Liver (tissue), 3 donors: ENCODE measurements at regions not wholly inside any gene's neighbourhood (a gene's known extent, or its start where the extent isn't known, plus 50 kb on each side); places are given as distances from the start of the nearest gene placed in this dataset.

Experiments used
- CTCF ChIP-seq: fragments of 150-350 bp; IDR thresholded peaks from 2 replicates; pipeline ENCODE4 v1.5.1; 2017; ENCODE audit warnings: improper control_type of control experiment, low read depth, low read length; ENCODE audit not compliant: missing input control
- EGR1 ChIP-seq, 2 donors: IDR thresholded peaks; 2 replicates each; pipeline ENCODE4 v1.6.1; 2016 to 2018; ENCODE audit warnings: antibody characterized with exemption in 2 of 2, low read depth in 2 of 2
- FOXA1 ChIP-seq: IDR thresholded peaks from 2 replicates; pipeline ENCODE4 v1.6.1; 2016; ENCODE audit warnings: antibody characterized with exemption
- GABPA ChIP-seq, 2 donors: IDR thresholded peaks in 1 of 2; conservative IDR thresholded peaks in 1 of 2; 2 replicates each; pipeline ENCODE4 v1.6.1; 2016; ENCODE audit warnings: antibody characterized with exemption in 2 of 2, mild to moderate bottlenecking in 1 of 2, moderate library complexity in 1 of 2
- RAD21 ChIP-seq, 2 donors: IDR thresholded peaks; 2 replicates each; pipeline ENCODE4 v1.6.1; 2016; ENCODE audit warnings: antibody characterized with exemption in 2 of 2, mild to moderate bottlenecking in 2 of 2
- SP1 ChIP-seq: IDR thresholded peaks from 2 replicates; pipeline ENCODE4 v1.6.1; 2018; ENCODE audit warnings: antibody characterized with exemption, mild to moderate bottlenecking
- TAF1 ChIP-seq: conservative IDR thresholded peaks from 2 replicates; pipeline ENCODE4 v1.6.1; 2016; ENCODE audit warnings: antibody characterized with exemption, mild to moderate bottlenecking
- TF ChIP-seq, protein P1 (sequence below): IDR thresholded peaks from 2 replicates; pipeline ENCODE4 v1.6.1; 2016; ENCODE audit warnings: antibody characterized with exemption, mild to moderate bottlenecking
- TF ChIP-seq, protein P2 (sequence below): IDR thresholded peaks from 2 replicates; pipeline ENCODE4 v1.6.1; 2016; ENCODE audit warnings: antibody characterized with exemption
- donor health status: healthy.
- donor health status: healthy.

DNA sequence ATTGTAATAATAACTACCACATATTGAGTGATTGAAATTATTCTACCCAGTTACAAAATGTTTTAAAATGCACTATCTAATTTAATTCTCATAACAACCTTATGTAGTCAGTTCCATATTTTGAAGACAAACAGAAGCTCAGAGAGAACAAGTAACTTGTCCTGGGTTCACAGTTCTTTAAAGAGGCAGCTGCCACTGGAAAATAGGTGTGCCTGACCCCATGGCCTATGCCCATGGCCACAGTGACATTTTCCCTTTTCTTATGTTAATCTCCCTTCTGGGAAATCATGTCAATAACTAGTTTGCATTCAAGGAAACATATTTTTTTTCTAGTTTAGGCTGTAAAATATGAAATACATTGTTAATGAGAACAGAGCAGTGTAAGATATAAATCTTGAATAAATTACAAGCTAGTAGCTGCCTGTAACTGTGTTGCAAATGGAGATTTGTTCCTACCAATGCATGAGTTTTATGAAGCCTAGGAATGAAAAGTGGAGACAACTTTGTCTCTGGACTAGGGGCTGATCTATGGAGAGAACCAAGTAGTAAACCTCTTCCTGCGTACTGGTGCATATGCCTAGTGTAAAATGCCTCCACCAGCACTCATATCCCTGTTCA is 1018.0 kb downstream of the NTRK3 start:
- no peak for TF ChIP-seq CTCF
- no peak for TF ChIP-seq EGR1 (IDR thresholded peaks at IDR 0.05; ENCODE audit: low read depth in 2 of 2)
- no peak for TF ChIP-seq RAD21 (IDR thresholded peaks at IDR 0.05)
- no peak for TF ChIP-seq TAF1
- TF ChIP-seq, protein P1, sequence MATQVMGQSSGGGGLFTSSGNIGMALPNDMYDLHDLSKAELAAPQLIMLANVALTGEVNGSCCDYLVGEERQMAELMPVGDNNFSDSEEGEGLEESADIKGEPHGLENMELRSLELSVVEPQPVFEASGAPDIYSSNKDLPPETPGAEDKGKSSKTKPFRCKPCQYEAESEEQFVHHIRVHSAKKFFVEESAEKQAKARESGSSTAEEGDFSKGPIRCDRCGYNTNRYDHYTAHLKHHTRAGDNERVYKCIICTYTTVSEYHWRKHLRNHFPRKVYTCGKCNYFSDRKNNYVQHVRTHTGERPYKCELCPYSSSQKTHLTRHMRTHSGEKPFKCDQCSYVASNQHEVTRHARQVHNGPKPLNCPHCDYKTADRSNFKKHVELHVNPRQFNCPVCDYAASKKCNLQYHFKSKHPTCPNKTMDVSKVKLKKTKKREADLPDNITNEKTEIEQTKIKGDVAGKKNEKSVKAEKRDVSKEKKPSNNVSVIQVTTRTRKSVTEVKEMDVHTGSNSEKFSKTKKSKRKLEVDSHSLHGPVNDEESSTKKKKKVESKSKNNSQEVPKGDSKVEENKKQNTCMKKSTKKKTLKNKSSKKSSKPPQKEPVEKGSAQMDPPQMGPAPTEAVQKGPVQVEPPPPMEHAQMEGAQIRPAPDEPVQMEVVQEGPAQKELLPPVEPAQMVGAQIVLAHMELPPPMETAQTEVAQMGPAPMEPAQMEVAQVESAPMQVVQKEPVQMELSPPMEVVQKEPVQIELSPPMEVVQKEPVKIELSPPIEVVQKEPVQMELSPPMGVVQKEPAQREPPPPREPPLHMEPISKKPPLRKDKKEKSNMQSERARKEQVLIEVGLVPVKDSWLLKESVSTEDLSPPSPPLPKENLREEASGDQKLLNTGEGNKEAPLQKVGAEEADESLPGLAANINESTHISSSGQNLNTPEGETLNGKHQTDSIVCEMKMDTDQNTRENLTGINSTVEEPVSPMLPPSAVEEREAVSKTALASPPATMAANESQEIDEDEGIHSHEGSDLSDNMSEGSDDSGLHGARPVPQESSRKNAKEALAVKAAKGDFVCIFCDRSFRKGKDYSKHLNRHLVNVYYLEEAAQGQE, result no peak
- TF ChIP-seq, protein P2, sequence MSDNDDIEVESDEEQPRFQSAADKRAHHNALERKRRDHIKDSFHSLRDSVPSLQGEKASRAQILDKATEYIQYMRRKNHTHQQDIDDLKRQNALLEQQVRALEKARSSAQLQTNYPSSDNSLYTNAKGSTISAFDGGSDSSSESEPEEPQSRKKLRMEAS, result no peak
- no peak for TF ChIP-seq GABPA (IDR thresholded peaks at IDR 0.05 in 1 of 2, conservative IDR thresholded peaks at IDR 0.05 in 1 of 2)
- no peak for TF ChIP-seq SP1
- no peak for TF ChIP-seq FOXA1
